AG09309 (cell line): ENCODE measurements at regions not wholly inside any gene's neighbourhood (a gene's known extent, or its start where the extent isn't known, plus 50 kb on each side); places are given as distances from the start of the nearest gene placed in this dataset.

Source experiments
- DNase-seq: peaks from one replicate; pipeline ENCODE4 v3.0.0-alpha.2; 2010; ENCODE audit warnings: low read depth
- H3K4me3 ChIP-seq: 2 replicates; pipeline ENCODE4 v1.5.1; 2011; ENCODE audit warnings: mild to moderate bottlenecking, low read depth, low read length, moderate library complexity; ENCODE audit not compliant: control insufficient read depth
- CTCF ChIP-seq: IDR thresholded peaks from 2 replicates; pipeline ENCODE4 v1.5.1; 2011; ENCODE audit warnings: mild to moderate bottlenecking, low read depth, low read length, inconsistent platforms; ENCODE audit not compliant: insufficient read depth, control insufficient read depth; ENCODE audit errors: missing control alignments

GRCh38 chr5:82862261-82862660, 214.9 kb downstream of the TMEM167A start:
- no peak for DNase-seq
- TF ChIP-seq CTCF, result no peak
- H3K4me3 ChIP-seq, result no peak overlapping the region

DNA sequence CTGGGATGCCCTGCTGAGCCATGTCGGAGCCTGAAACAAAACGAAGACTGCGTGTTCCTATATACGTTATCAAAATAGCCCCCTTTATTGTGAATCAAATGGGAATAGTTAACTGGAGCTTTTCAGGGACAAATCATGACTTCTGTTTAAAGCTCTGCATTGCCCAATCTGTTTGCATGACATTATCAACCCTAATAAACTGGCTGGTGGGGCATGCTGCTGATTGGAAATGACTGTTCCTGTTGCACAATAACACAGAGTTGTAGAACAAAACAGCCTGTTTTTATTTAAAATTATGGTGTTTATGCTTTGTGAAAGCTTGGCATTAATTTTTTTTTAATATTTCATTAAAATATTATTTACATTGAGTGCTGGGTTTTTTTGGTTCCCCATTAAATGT, 215.5 kb downstream of the TMEM167A start:
- H3K4me3 ChIP-seq, result no peak overlapping the region
- no peak for TF ChIP-seq CTCF
- peak; percentile 11 for DNase-seq

GRCh38 chr5:82859451-82860140, 217.6 kb downstream of the TMEM167A start:
- TF ChIP-seq CTCF, result no peak
- no peak overlapping the region for H3K4me3 ChIP-seq

GRCh38 chr5:82858151-82859025, 218.8 kb downstream of the TMEM167A start:
- no peak for TF ChIP-seq CTCF
- H3K4me3 ChIP-seq, result no peak overlapping the region

More at GRCh38 chr5:82859451-82860140, 217.6 kb downstream of the TMEM167A start:
- DNase-seq, result no peak

DNA sequence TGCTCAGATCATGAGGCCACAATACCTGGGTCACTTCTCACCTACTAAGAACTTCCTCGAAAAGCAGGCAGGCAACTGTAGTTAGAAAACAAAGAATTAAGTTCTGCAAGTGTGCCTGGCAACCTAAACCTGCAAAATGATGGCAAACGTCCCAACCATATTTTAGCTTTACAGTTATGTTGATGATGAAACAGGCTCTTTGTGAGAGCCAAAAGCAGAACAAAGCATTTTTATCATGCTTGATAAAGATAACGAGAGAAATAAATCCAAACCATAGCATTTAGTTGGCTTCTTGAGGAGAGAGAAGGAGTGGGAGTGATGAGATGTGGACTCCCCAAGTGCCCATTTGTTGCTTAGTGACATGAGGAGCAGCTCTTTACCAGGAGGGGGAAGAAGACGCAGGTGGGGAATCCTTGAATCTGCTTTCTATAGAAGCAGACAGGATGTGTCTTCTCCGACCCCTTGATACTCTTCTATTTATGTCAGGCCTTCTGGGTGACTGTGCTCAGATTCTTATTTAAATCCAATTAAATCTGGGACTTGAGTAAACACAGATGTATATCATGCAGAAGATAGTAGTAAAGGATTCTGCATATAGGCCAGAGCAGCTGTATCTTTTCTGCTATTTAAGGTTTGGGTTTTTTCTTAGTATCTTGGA, 221.2 kb downstream of the TMEM167A start:
- TF ChIP-seq CTCF, result no peak
- no peak for DNase-seq
- H3K4me3 ChIP-seq, result no peak overlapping the region

More at GRCh38 chr5:82858151-82859025, 218.8 kb downstream of the TMEM167A start:
- DNase-seq, result no peak

DNA sequence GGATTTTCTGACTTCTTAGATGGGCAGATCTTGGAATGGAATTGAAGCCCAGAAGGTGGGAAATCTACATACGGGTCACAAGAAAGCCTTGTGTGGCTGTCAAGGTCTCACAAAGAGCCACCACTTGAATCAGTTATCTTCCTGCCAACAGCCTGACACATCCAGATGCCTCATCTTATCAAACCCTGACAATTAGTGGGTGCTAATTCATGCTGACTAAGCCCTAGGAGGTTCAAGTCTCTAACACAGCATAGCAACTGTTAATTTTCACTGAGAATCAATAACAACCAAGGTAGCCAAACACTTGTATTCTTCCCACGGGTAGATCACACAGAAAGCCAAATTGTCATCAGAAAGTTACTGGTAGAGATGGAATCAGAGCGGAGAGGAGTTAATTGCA, 222.2 kb downstream of the TMEM167A start:
- H3K4me3 ChIP-seq, result no peak overlapping the region
- no peak for TF ChIP-seq CTCF
- DNase-seq, result no peak
